HG02678 (cell line): ENCODE measurements at regions not wholly inside any gene's neighbourhood (a gene's known extent, or its start where the extent isn't known, plus 50 kb on each side); places are given as distances from the start of the nearest gene placed in this dataset.

Source experiments
- ATAC-seq: cut with Tn5 transposase; IDR thresholded peaks from one replicate; pipeline ENCODE4 v1.9.1; 2021; ENCODE audit warnings: mild to moderate bottlenecking, moderate library complexity; ENCODE audit not compliant: unreplicated experiment

GRCh38 chr9:107731115-107731762 is 241.7 kb upstream of the KLF4 start:
- ATAC-seq = no peak

DNA sequence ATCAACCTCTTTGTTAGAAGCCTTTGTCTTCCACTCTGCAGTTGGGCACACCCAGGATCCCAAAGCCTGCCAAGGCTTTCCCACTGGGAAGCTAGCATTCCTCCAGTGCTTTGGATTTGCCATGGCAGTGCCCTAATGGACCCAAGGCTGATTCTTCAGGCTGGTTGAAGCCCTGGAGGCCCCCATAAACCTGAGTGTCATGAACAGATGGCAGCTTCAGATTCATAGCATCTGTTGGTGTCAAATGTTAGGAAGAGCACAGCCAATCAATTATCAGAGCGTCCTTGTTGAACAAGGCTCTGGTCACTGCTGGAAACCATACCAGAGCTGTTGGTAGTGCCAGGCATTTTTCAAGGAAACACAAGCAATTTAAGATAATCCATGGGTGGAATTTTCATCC is 241.1 kb upstream of the KLF4 start:
- no peak for ATAC-seq

- no peak for ATAC-seq
Observed at GRCh38 chr9:107727086-107727780, 237.7 kb upstream of the KLF4 start.

DNA sequence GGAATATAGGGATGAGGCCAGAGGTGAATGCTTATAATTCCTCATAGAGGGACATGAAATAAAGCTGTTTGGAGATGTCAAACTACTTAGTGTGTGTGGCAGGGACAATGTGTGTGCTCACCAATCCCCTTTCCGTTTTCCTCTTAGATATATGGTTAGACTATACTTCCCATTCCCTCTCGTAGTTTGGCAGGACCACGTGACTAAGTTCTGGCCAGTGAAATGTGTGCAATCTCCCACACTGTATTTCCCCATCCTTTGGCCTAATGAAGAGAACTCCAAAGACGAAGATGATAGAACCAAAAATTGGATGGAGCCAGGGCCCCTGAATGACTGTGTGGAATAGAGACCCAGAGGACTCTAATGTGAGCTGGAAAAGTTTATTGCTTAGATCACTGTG is 233.4 kb upstream of the KLF4 start:
- ATAC-seq = no peak

DNA sequence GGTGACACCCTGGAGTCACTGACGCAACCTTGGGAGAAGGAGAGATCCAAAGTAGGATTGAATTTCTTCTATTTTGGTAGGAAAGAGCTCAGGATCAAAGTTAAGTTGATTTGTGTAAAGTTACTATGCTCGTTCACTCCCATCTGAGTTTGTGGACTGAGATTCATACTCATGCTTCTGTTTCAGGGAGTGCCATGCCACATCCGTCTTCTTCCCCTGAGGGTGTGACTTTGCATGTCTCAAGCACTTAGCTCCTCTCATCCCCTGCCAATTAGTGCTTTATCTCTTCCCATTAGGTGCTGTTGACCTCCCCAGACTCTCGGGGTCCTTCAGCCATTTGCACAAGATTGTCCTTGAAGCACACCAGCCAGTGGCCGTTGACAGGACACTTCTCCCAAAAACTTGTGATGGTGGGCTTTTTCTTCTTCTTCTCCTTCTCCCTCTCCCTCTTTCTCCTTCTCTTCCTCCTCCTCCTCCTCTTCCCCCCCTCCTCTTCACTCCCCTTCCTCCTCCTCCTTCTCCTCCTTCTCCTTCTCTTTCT is 232.2 kb upstream of the KLF4 start:
- no peak for ATAC-seq

GRCh38 chr9:107720501-107720900 is 230.9 kb upstream of the KLF4 start:
- no peak for ATAC-seq

GRCh38 chr9:107717529-107718314 is 228.2 kb upstream of the KLF4 start:
- ATAC-seq = no peak

- no peak for ATAC-seq
Observed at GRCh38 chr9:107715740-107716139, 226.2 kb upstream of the KLF4 start.

DNA sequence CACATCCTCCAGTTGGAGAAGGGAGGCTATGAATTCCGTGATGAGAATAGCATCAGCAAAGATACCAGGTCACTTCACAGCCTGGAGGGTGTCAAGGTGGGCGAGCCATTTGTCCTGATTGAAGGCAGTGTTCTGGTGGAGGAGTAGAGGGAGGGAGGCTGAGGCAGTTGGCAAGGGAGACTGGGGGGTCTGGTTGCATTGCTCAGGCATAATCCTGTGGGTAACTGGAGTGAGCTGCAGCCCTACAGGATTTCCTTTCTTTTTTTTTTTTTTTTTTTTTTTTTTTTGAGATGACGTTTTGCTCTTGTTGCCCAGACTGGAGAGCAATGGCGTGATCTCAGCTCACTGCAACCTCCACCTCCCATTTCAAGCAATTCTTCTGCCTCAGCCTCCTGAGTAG is 223.9 kb upstream of the KLF4 start:
- ATAC-seq = no peak

DNA sequence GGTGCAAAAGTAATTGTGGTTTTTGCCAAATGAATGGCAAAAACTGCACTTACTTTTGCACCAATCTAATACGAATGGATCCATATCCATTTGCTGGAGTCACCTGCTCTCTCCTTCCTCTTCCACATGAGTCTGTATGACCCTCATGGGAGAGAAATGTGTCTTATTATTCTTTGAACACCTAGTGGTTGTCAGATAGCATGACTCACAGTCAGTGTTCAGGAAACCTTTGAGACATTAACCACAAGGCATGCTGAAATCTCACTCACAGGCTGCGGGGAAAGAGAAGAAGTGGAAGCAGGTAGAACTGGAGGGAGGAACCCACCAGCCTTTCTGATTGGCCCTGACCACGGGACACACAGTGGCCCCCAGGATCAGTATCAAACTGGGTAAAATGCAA is 222.8 kb upstream of the KLF4 start:
- no peak for ATAC-seq

GRCh38 chr9:107711542-107711941 is 222.0 kb upstream of the KLF4 start:
- ATAC-seq = no peak

- no peak for ATAC-seq
Observed at GRCh38 chr9:107710953-107711352, 221.4 kb upstream of the KLF4 start.

DNA sequence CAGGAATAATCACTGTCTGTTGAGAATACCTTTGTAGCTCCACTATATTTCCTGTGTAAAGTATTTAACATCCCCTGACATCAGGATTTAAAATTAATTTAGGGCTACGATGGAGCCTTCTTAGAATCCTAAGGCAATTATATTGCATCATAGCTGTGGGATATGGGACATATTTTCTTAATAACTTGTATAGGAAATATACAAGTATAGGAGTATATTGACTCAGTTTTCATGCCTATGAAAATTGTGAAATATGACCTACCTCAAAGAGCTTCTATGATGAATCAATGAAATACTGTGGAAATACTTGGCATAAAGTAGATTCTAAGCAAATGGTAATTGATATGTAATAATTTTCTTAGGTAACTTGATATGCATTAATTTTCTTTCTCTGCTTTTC is 221.0 kb upstream of the KLF4 start:
- no peak for ATAC-seq

DNA sequence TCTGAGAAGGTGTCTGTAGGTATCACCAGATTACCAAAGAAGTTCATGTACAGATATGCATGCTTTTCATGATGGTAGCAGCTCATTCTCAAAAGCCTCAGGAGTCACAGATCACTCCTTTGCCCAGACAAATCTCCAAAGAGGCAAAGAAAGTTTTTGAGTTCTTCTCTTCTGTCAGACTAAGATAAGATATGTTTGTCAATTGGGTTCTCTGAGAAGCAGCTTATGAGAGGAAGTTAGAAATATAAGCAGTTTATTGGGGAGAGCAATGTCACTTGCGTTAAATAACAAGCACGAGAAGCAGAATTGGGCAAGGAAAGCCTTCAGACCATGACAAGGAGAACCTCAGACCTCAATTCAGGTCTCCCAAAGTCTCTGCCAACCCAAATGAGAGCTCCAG is 219.2 kb upstream of the KLF4 start:
- no peak for ATAC-seq

DNA sequence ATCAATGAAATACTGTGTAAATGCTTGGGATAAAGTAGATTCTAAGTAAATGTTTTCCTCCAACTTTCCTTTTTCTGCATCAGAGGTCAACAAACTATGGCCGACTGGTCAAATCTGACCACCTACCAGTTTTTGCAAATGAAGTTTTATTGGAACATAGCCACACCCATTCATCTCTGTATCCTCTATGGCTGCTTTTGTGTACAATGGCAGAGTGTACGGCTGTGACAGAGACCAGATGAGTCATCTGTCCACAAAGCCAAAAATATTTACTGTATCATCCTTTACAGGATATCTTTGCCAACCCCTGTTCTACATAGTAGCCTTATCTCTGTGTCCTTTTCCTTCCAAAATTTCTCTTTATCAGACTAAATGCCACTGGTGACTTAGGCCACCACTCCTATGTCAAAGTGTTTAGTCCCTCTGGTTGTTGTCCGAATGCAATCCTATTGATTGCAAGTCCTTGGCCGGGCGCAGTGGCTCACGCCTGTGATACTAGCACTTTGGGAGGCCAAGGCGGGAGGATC is 218.4 kb upstream of the KLF4 start:
- ATAC-seq = no peak

- no peak for ATAC-seq
Observed at GRCh38 chr9:107707428-107707837, 217.9 kb upstream of the KLF4 start.

- ATAC-seq = no peak
Observed at GRCh38 chr9:107706701-107707427, 217.3 kb upstream of the KLF4 start.

GRCh38 chr9:107705521-107705920 is 216.0 kb upstream of the KLF4 start:
- no peak for ATAC-seq

- no peak for ATAC-seq
Observed at GRCh38 chr9:107704774-107705173, 215.2 kb upstream of the KLF4 start.

- no peak for ATAC-seq
Observed at GRCh38 chr9:107703651-107704050, 214.1 kb upstream of the KLF4 start.

DNA sequence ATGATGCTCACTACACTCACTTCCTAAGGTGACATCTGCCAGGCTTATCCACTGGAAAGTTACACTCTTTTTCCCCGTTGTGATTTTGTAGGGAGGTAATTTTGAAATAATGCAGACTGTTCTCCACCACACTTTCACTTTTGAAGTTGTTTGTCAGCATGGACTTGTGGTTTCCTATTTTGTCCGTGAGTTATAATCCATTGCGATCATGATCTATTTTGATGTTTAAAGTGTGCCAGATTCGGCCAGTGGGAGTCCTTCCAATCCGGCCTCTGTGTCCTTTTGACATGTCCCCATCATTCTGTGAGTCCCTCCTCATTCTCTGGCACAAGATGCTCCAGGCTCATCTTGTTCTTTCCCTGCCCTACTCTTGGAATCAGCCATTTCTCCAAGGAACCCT is 211.3 kb upstream of the KLF4 start:
- ATAC-seq = no peak
